HUES48 (cell line): ENCODE measurements at regions not wholly inside any gene's neighbourhood (a gene's known extent, or its start where the extent isn't known, plus 50 kb on each side); places are given as distances from the start of the nearest gene placed in this dataset.

Source experiments
- H3K27ac ChIP-seq: one replicate; pipeline ENCODE4 v1.7.0; 2013; ENCODE audit warnings: low read depth, low read length, inconsistent platforms
- H3K27me3 ChIP-seq: 2 replicates; pipeline ENCODE4 v1.6.1; 2013; ENCODE audit warnings: mild to moderate bottlenecking, low read length; ENCODE audit not compliant: control insufficient read depth, insufficient read depth
- H3K36me3 ChIP-seq: 2 replicates; pipeline ENCODE4 v1.6.1; 2013; ENCODE audit warnings: low read length; ENCODE audit not compliant: control insufficient read depth, insufficient read depth
- H3K4me1 ChIP-seq: 2 replicates; pipeline ENCODE4 v1.6.1; 2013; ENCODE audit warnings: mild to moderate bottlenecking, low read length; ENCODE audit not compliant: control insufficient read depth, insufficient read depth
- H3K4me3 ChIP-seq: 2 replicates; pipeline ENCODE4 v1.5.1; 2013; ENCODE audit warnings: mild to moderate bottlenecking, low read depth, low read length
- H3K9ac ChIP-seq: 2 replicates; pipeline ENCODE4 v1.6.1; 2013; ENCODE audit warnings: mild to moderate bottlenecking, low read depth, low read length, moderate library complexity
- H3K9me3 ChIP-seq: 2 replicates; pipeline ENCODE4 v1.6.1; 2013; ENCODE audit warnings: low read length; ENCODE audit not compliant: control insufficient read depth, insufficient read depth

GRCh38 chr13:78147905-78148304, 229.3 kb upstream of the EDNRB start:
- H3K27me3 ChIP-seq, result no peaks in the 10 kb centered on the region
- no peak overlapping the region for H3K4me3 ChIP-seq
- H3K9me3 ChIP-seq, result no peaks in the 10 kb centered on the region
- no peak overlapping the region for H3K27ac ChIP-seq
- no peaks in the 10 kb centered on the region for H3K4me1 ChIP-seq
- no peaks in the 10 kb centered on the region for H3K36me3 ChIP-seq
- H3K9ac ChIP-seq, result no peak overlapping the region

GRCh38 chr13:78145276-78145675, 226.6 kb upstream of the EDNRB start:
- Histone ChIP-seq H3K9ac (no peak overlapping the region), H3K9me3 (no peaks in the 10 kb centered on the region)

GRCh38 chr13:78139765-78140164, 221.1 kb upstream of the EDNRB start:
- no peaks in the 10 kb centered on the region for H3K27me3 ChIP-seq
- no peak overlapping the region for H3K27ac ChIP-seq
- no peak overlapping the region for H3K9ac ChIP-seq
- H3K4me3 ChIP-seq, result no peak overlapping the region
- no peaks in the 10 kb centered on the region for H3K4me1 ChIP-seq
- no peaks in the 10 kb centered on the region for H3K9me3 ChIP-seq
- no peaks in the 10 kb centered on the region for H3K36me3 ChIP-seq

More at GRCh38 chr13:78145276-78145675, 226.6 kb upstream of the EDNRB start:
- H3K27me3 ChIP-seq, result no peaks in the 10 kb centered on the region
- no peaks in the 10 kb centered on the region for H3K4me1 ChIP-seq
- H3K27ac ChIP-seq, result no peak overlapping the region
- H3K36me3 ChIP-seq, result no peaks in the 10 kb centered on the region
- H3K4me3 ChIP-seq, result no peak overlapping the region

GRCh38 chr13:78138756-78139155, 220.1 kb upstream of the EDNRB start:
- no peaks in the 10 kb centered on the region for H3K27me3 ChIP-seq
- no peaks in the 10 kb centered on the region for H3K4me1 ChIP-seq
- H3K36me3 ChIP-seq, result no peaks in the 10 kb centered on the region
- H3K9me3 ChIP-seq, result no peaks in the 10 kb centered on the region
- no peak overlapping the region for H3K4me3 ChIP-seq
- H3K27ac ChIP-seq, result no peak overlapping the region
- no peak overlapping the region for H3K9ac ChIP-seq

- no peaks in the 10 kb centered on the region for H3K4me1 ChIP-seq
- no peaks in the 10 kb centered on the region for H3K36me3 ChIP-seq
- H3K9ac ChIP-seq, result no peak overlapping the region
- no peak overlapping the region for H3K4me3 ChIP-seq
- no peak overlapping the region for H3K27ac ChIP-seq
- H3K27me3 ChIP-seq, result no peaks in the 10 kb centered on the region
- H3K9me3 ChIP-seq, result no peaks in the 10 kb centered on the region
Measured at GRCh38 chr13:78137404-78138142, 218.9 kb upstream of the EDNRB start.

- Histone ChIP-seq H3K36me3 (no peaks in the 10 kb centered on the region), H3K27me3 (no peaks in the 10 kb centered on the region), H3K9ac (no peak overlapping the region), H3K9me3 (no peaks in the 10 kb centered on the region), H3K4me3 (no peak overlapping the region), H3K27ac (no peak overlapping the region), H3K4me1 (no peaks in the 10 kb centered on the region)
Measured at GRCh38 chr13:78136966-78137365, 218.3 kb upstream of the EDNRB start.

- H3K9ac ChIP-seq, result no peak overlapping the region
- H3K4me1 ChIP-seq, result peaks cover 12% of the 10 kb centered on the region; the same call in 1 of the 2 replicates
- H3K27me3 ChIP-seq, result no peaks in the 10 kb centered on the region
- H3K27ac ChIP-seq, result no peak overlapping the region
- H3K36me3 ChIP-seq, result no peaks in the 10 kb centered on the region
- H3K4me3 ChIP-seq, result no peak overlapping the region
- no peaks in the 10 kb centered on the region for H3K9me3 ChIP-seq
Measured at GRCh38 chr13:78133511-78133910, 214.9 kb upstream of the EDNRB start.

- no peaks in the 10 kb centered on the region for H3K27me3 ChIP-seq
- no peaks in the 10 kb centered on the region for H3K36me3 ChIP-seq
- no peak overlapping the region for H3K27ac ChIP-seq
- H3K4me1 ChIP-seq, result peaks cover 13% of the 10 kb centered on the region; the same call in 1 of the 2 replicates
- H3K9me3 ChIP-seq, result no peaks in the 10 kb centered on the region
- no peak overlapping the region for H3K4me3 ChIP-seq
- no peak overlapping the region for H3K9ac ChIP-seq
Measured at GRCh38 chr13:78131811-78132210, 213.2 kb upstream of the EDNRB start.

GRCh38 chr13:78131346-78131745, 212.7 kb upstream of the EDNRB start:
- peaks cover 13% of the 10 kb centered on the region; the same call in 1 of the 2 replicates for H3K4me1 ChIP-seq
- H3K4me3 ChIP-seq, result no peak overlapping the region
- no peak overlapping the region for H3K9ac ChIP-seq

GRCh38 chr13:78129823-78130222, 211.2 kb upstream of the EDNRB start:
- Histone ChIP-seq H3K4me1 (peaks cover 13% of the 10 kb centered on the region; the same call in 1 of the 2 replicates), H3K27me3 (no peaks in the 10 kb centered on the region), H3K4me3 (no peak overlapping the region), H3K9me3 (no peaks in the 10 kb centered on the region), H3K36me3 (no peaks in the 10 kb centered on the region), H3K27ac (no peak overlapping the region), H3K9ac (no peak overlapping the region)

More at GRCh38 chr13:78131346-78131745, 212.7 kb upstream of the EDNRB start:
- Histone ChIP-seq H3K27me3 (no peaks in the 10 kb centered on the region), H3K27ac (no peak overlapping the region), H3K36me3 (no peaks in the 10 kb centered on the region), H3K9me3 (no peaks in the 10 kb centered on the region)

GRCh38 chr13:78129359-78129758, 210.7 kb upstream of the EDNRB start:
- peaks cover 13% of the 10 kb centered on the region; the same call in 1 of the 2 replicates for H3K4me1 ChIP-seq
- no peak overlapping the region for H3K9ac ChIP-seq
- no peak overlapping the region for H3K27ac ChIP-seq
- no peaks in the 10 kb centered on the region for H3K9me3 ChIP-seq
- H3K36me3 ChIP-seq, result no peaks in the 10 kb centered on the region
- H3K27me3 ChIP-seq, result no peaks in the 10 kb centered on the region
- H3K4me3 ChIP-seq, result no peak overlapping the region
